ENCODE measurements at regions not wholly inside any gene's neighbourhood (a gene's known extent, or its start where the extent isn't known, plus 50 kb on each side); places are given as distances from the start of the nearest gene placed in this dataset.

GRCh38 chr1:13931226-13931625, 231.2 kb downstream of the PRDM2 start:
- CTCF ChIA-PET = no interaction called here
- ATAC-seq = no peak
- H3K4me1 ChIP-seq (ENCODE audit: insufficient read depth, low read length) = no peaks in the 10 kb centered on the region
- H3K9ac ChIP-seq (ENCODE audit: low read length) = no peak overlapping the region
- H3K9me3 ChIP-seq (ENCODE audit: low read length) = no peaks in the 10 kb centered on the region
- H3K36me3 ChIP-seq (ENCODE audit: low read depth, low read length) = no peaks in the 10 kb centered on the region
- H3K79me2 ChIP-seq (ENCODE audit: low read length) = no peaks in the 10 kb centered on the region
- intact Hi-C loops (cut with micrococcal nuclease) = no loop called here
- H3K27me3 ChIP-seq (ENCODE audit: low read length) = peaks cover 25% of the 10 kb centered on the region
- POLR2A ChIA-PET (ENCODE audit: unreplicated experiment) = no interaction called here
- no peaks in the 10 kb centered on the region for H3F3A ChIP-seq (ENCODE audit: low read length, unreplicated experiment)
- no peaks in the 10 kb centered on the region for H3K9me2 ChIP-seq (replicated peaks; ENCODE audit: low read length)
- H3K4me3 ChIP-seq (ENCODE audit: low read length) = no peak overlapping the region
- H3K27ac ChIP-seq (ENCODE audit: low read length) = no peak overlapping the region
- TF ChIP-seq CTCF (conservative IDR thresholded peaks at IDR 0.05; ENCODE audit: low read depth, low read length) (no peak), EZH2phosphoT487 (IDR thresholded peaks at IDR 0.05; ENCODE audit: borderline replicate concordance, low read length) (no peak), EZH2 (IDR thresholded peaks at IDR 0.05; ENCODE audit: low read length, unreplicated experiment) (no peak)
- no TSS peak for BruUV-seq (replicated peaks)
- no peak overlapping the region for H2AFZ ChIP-seq (ENCODE audit: low read length)
- no peaks in the 10 kb centered on the region for H4K20me1 ChIP-seq (ENCODE audit: low read length)
- H3K4me2 ChIP-seq (ENCODE audit: low read length) = no peak overlapping the region
- DNase-seq = no peak

- intact Hi-C loops (cut with micrococcal nuclease) = no loop called here
- Histone ChIP-seq H3K4me3 (ENCODE audit: low read length) (no peak overlapping the region), H3K79me2 (ENCODE audit: low read length) (no peaks in the 10 kb centered on the region), H3K27me3 (ENCODE audit: low read length) (peaks cover 24% of the 10 kb centered on the region), H3K9ac (ENCODE audit: low read length) (no peak overlapping the region), H3K27ac (ENCODE audit: low read length) (no peak overlapping the region), H3K4me2 (ENCODE audit: low read length) (no peak overlapping the region), H3K36me3 (ENCODE audit: low read depth, low read length) (no peaks in the 10 kb centered on the region), H3F3A (ENCODE audit: low read length, unreplicated experiment) (no peaks in the 10 kb centered on the region), H3K9me2 (replicated peaks; ENCODE audit: low read length) (no peaks in the 10 kb centered on the region), H3K9me3 (ENCODE audit: low read length) (no peaks in the 10 kb centered on the region), H2AFZ (ENCODE audit: low read length) (no peak overlapping the region), H3K4me1 (ENCODE audit: insufficient read depth, low read length) (no peaks in the 10 kb centered on the region), H4K20me1 (ENCODE audit: low read length) (no peaks in the 10 kb centered on the region)
- TF ChIP-seq EZH2 (IDR thresholded peaks at IDR 0.05; ENCODE audit: low read length, unreplicated experiment) (no peak), EZH2phosphoT487 (IDR thresholded peaks at IDR 0.05; ENCODE audit: borderline replicate concordance, low read length) (no peak), CTCF (conservative IDR thresholded peaks at IDR 0.05; ENCODE audit: low read depth, low read length) (no peak)
- BruUV-seq (replicated peaks) = no TSS peak
- no peak for ATAC-seq
- no peak for DNase-seq
- ChIA-PET CTCF (no interaction called here), POLR2A (ENCODE audit: unreplicated experiment) (no interaction called here)
Measured at GRCh38 chr1:13935336-13935735, 235.3 kb downstream of the PRDM2 start.

- Histone ChIP-seq H3K4me1 (ENCODE audit: insufficient read depth, low read length) (no peaks in the 10 kb centered on the region), H3K27ac (ENCODE audit: low read length) (no peak overlapping the region), H3K4me3 (ENCODE audit: low read length) (no peak overlapping the region), H3F3A (ENCODE audit: low read length, unreplicated experiment) (no peaks in the 10 kb centered on the region), H3K9me2 (replicated peaks; ENCODE audit: low read length) (no peaks in the 10 kb centered on the region), H3K9me3 (ENCODE audit: low read length) (0 out of 2 replicates have a peak, but pooled peaks cover 2% of the 10 kb centered on the region), H3K9ac (ENCODE audit: low read length) (no peak overlapping the region), H3K36me3 (ENCODE audit: low read depth, low read length) (no peaks in the 10 kb centered on the region), H3K27me3 (ENCODE audit: low read length) (peaks cover 19% of the 10 kb centered on the region), H3K79me2 (ENCODE audit: low read length) (no peaks in the 10 kb centered on the region), H3K4me2 (ENCODE audit: low read length) (no peak overlapping the region), H2AFZ (ENCODE audit: low read length) (no peak overlapping the region), H4K20me1 (ENCODE audit: low read length) (no peaks in the 10 kb centered on the region)
- ChIA-PET POLR2A (ENCODE audit: unreplicated experiment) (no interaction called here), CTCF (interaction anchor here (0.7 kb wide), 1 partner anchor 743 kb away, joined by 3 read pairs; no protein-coding TSS in a partner anchor)
- BruUV-seq (replicated peaks) = no TSS peak
- ATAC-seq = no peak
- intact Hi-C loops (cut with micrococcal nuclease) = no loop called here
- no peak for TF ChIP-seq CTCF (conservative IDR thresholded peaks at IDR 0.05; ENCODE audit: low read depth, low read length)
- TF ChIP-seq EZH2 (IDR thresholded peaks at IDR 0.05; ENCODE audit: low read length, unreplicated experiment) = no peak
- TF ChIP-seq EZH2phosphoT487 (IDR thresholded peaks at IDR 0.05; ENCODE audit: borderline replicate concordance, low read length) = no peak
- no peak for DNase-seq
Measured at GRCh38 chr1:13941315-13941714, 241.3 kb downstream of the PRDM2 start.
